ENCODE measurements at regions not wholly inside any gene's neighbourhood (a gene's known extent, or its start where the extent isn't known, plus 50 kb on each side); places are given as distances from the start of the nearest gene placed in this dataset.

GRCh38 chr13:29978211-29978610 is 127.8 kb upstream of the UBL3 start:
- Mint-ChIP-seq H3K27ac (no peak overlapping the region), H3K9me3 (no peaks in the 10 kb centered on the region), H3K36me3 (ENCODE audit: low read depth) (no peaks in the 10 kb centered on the region), H3K4me3 (no peak overlapping the region), H3K27me3 (no peaks in the 10 kb centered on the region), H3K4me1 (ENCODE audit: low read depth) (no peaks in the 10 kb centered on the region)
- POLR2A ChIA-PET, result no interaction called here
- intact Hi-C loops (cut with micrococcal nuclease), result no loop called here
- ATAC-seq, result no peak
- no peak for TF ChIP-seq CTCF (IDR thresholded peaks at IDR 0.05)
- no peak for DNase-seq
- CTCF ChIA-PET, result no interaction called here

- H3K27me3 Mint-ChIP-seq, result no peaks in the 10 kb centered on the region
- intact Hi-C loops (cut with micrococcal nuclease), result no loop called here
- DNase-seq, result no peak
- no peak for ATAC-seq
- no peaks in the 10 kb centered on the region for H3K36me3 Mint-ChIP-seq (ENCODE audit: low read depth)
- no peak overlapping the region for H3K27ac Mint-ChIP-seq
- H3K9me3 Mint-ChIP-seq, result no peaks in the 10 kb centered on the region
- H3K4me3 Mint-ChIP-seq, result no peak overlapping the region
- no peaks in the 10 kb centered on the region for H3K4me1 Mint-ChIP-seq (ENCODE audit: low read depth)
- CTCF ChIA-PET, result no interaction called here
- POLR2A ChIA-PET, result interaction anchor here (0.8 kb wide), 1 partner anchor 11 kb away, joined by 3 read pairs; no protein-coding TSS in a partner anchor
- no peak for TF ChIP-seq CTCF (IDR thresholded peaks at IDR 0.05)
Observed at GRCh38 chr13:29977476-29978120, 127.2 kb upstream of the UBL3 start.

GRCh38 chr13:29976535-29976934 is 126.1 kb upstream of the UBL3 start:
- H3K27me3 Mint-ChIP-seq, result no peaks in the 10 kb centered on the region
- DNase-seq, result no peak
- POLR2A ChIA-PET, result no interaction called here
- intact Hi-C loops (cut with micrococcal nuclease), result no loop called here
- no peaks in the 10 kb centered on the region for H3K9me3 Mint-ChIP-seq
- ATAC-seq, result no peak
- no peaks in the 10 kb centered on the region for H3K4me1 Mint-ChIP-seq (ENCODE audit: low read depth)
- no peak overlapping the region for H3K4me3 Mint-ChIP-seq
- CTCF ChIA-PET, result no interaction called here
- TF ChIP-seq CTCF (IDR thresholded peaks at IDR 0.05), result no peak
- H3K27ac Mint-ChIP-seq, result no peak overlapping the region
- H3K36me3 Mint-ChIP-seq (ENCODE audit: low read depth), result no peaks in the 10 kb centered on the region

- intact Hi-C loops (cut with micrococcal nuclease), result no loop called here
- no peak for DNase-seq
- no peak for TF ChIP-seq CTCF (IDR thresholded peaks at IDR 0.05)
- Mint-ChIP-seq H3K9me3 (no peaks in the 10 kb centered on the region), H3K4me3 (no peak overlapping the region), H3K27ac (no peak overlapping the region), H3K36me3 (ENCODE audit: low read depth) (no peaks in the 10 kb centered on the region), H3K27me3 (no peaks in the 10 kb centered on the region), H3K4me1 (ENCODE audit: low read depth) (no peaks in the 10 kb centered on the region)
- POLR2A ChIA-PET, result no interaction called here
- ATAC-seq, result no peak
- CTCF ChIA-PET, result interaction anchor here (1.2 kb wide), 1 partner anchor 136 kb away, joined by 3 read pairs; no protein-coding TSS in a partner anchor
Observed at GRCh38 chr13:29975283-29975682, 124.9 kb upstream of the UBL3 start.

- Mint-ChIP-seq H3K27me3 (no peaks in the 10 kb centered on the region), H3K4me3 (no peak overlapping the region), H3K27ac (no peak overlapping the region), H3K36me3 (ENCODE audit: low read depth) (no peaks in the 10 kb centered on the region), H3K4me1 (ENCODE audit: low read depth) (no peaks in the 10 kb centered on the region), H3K9me3 (peaks cover 6% of the 10 kb centered on the region)
- ChIA-PET CTCF (no interaction called here), POLR2A (no interaction called here)
- DNase-seq (no peak), ATAC-seq (no peak)
- intact Hi-C loops (cut with micrococcal nuclease), result no loop called here
- TF ChIP-seq CTCF (IDR thresholded peaks at IDR 0.05), result no peak
Observed at GRCh38 chr13:29969286-29969685, 118.9 kb upstream of the UBL3 start.

All from activated CD8-positive, alpha-beta T cell treated with anti-CD3 and anti-CD28 coated beads for 36 hours (primary cell).